ENCODE measurements at regions not wholly inside any gene's neighbourhood (a gene's known extent, or its start where the extent isn't known, plus 50 kb on each side); places are given as distances from the start of the nearest gene placed in this dataset.

GRCh38 chr2:200747668-200748618 lies 63.8 kb upstream of the BZW1 start (continued):
- TF ChIP-seq CBX5 (CRISPR knock-in tag; IDR thresholded peaks at IDR 0.05; ENCODE audit: borderline replicate concordance) (peak; percentile 35; the same call in 1 of the 2 replicates), SPEN (CRISPR knock-in tag; IDR thresholded peaks at IDR 0.05; ENCODE audit: low read depth) (peak; percentile 30; the same call in 1 of the 2 replicates), PITX1 (CRISPR knock-in tag; IDR thresholded peaks at IDR 0.05) (peak; percentile 95), BRCA1 (CRISPR knock-in tag; IDR thresholded peaks at IDR 0.05) (0 out of 2 replicates have a peak, but pooled peaks have one; percentile 76), ZNF652 (CRISPR knock-in tag; IDR thresholded peaks at IDR 0.05; ENCODE audit: borderline replicate concordance, low read depth) (peak; percentile 29; the same call in 1 of the 2 replicates), ZFP41 (CRISPR knock-in tag; IDR thresholded peaks at IDR 0.05; ENCODE audit: borderline replicate concordance) (no peak), FOXK1 (CRISPR knock-in tag; IDR thresholded peaks at IDR 0.05; ENCODE audit: borderline replicate concordance, low read depth) (no peak), E2F2 (CRISPR knock-in tag; IDR thresholded peaks at IDR 0.05; ENCODE audit: borderline replicate concordance) (no peak), HNF4A (CRISPR knock-in tag; IDR thresholded peaks at IDR 0.05) (peak; percentile 77), HMG20A (CRISPR knock-in tag; IDR thresholded peaks at IDR 0.05; ENCODE audit: borderline replicate concordance) (peak; percentile 79; the same call in 1 of the 2 replicates), PATZ1 (CRISPR knock-in tag; IDR thresholded peaks at IDR 0.05) (peak; percentile 86), ZEB1 (IDR thresholded peaks at IDR 0.05; ENCODE audit: insufficient replicate concordance, low read depth) (peak; percentile 19), RARA (CRISPR knock-in tag; IDR thresholded peaks at IDR 0.05) (peak; percentile 74), ZNF10 (CRISPR knock-in tag; IDR thresholded peaks at IDR 0.05; ENCODE audit: borderline replicate concordance, low read depth) (no peak), ZNF816 (CRISPR knock-in tag; IDR thresholded peaks at IDR 0.05; ENCODE audit: borderline replicate concordance) (no peak; the same call in 1 of the 2 replicates), ATF4 (CRISPR knock-in tag; IDR thresholded peaks at IDR 0.05) (peak in 1 of 2 experiments; percentile 42; a peak in 2 of 4 replicates), REST (IDR thresholded peaks at IDR 0.05; ENCODE audit: borderline replicate concordance in 1 of 2, low read depth in 1 of 2, low read length in 2 of 2) (peak in 1 of 2 experiments; percentile 76; a peak in 2 of 4 replicates), HOXD1 (CRISPR knock-in tag; IDR thresholded peaks at IDR 0.05) (0 out of 2 replicates have a peak, but pooled peaks have one; percentile 17), ZNF639 (CRISPR knock-in tag; conservative IDR thresholded peaks at IDR 0.05) (peak; percentile 50; the same call in 1 of the 2 replicates)

Data from HepG2 (cell line).